ENCODE measurements at regions not wholly inside any gene's neighbourhood (a gene's known extent, or its start where the extent isn't known, plus 50 kb on each side); places are given as distances from the start of the nearest gene placed in this dataset.

GRCh38 chr12:92524489-92524888 lies 178.3 kb upstream of the PLEKHG7 start (continued):
- TF ChIP-seq BMI1 (IDR thresholded peaks at IDR 0.05; ENCODE audit: borderline replicate concordance): no peak

- in situ Hi-C loops (cut with MboI): no loop called here
Measured at GRCh38 chr12:92520511-92520910, 182.3 kb upstream of the PLEKHG7 start.

More at GRCh38 chr12:92520511-92520910, 182.3 kb upstream of the PLEKHG7 start:
- BruUV-seq (replicated peaks): no TSS peak
- no peaks in the 10 kb centered on the region for H3K79me2 ChIP-seq (ENCODE audit: control insufficient read depth, insufficient read depth, low read length)
- ChIA-PET CTCF (no interaction called here), POLR2A (no interaction called here), SMC1A (ENCODE audit: uncharacterized antibody, unreplicated experiment) (no interaction called here), RAD21 (ENCODE audit: unreplicated experiment) (no interaction called here)
- no peaks in the 10 kb centered on the region for H3K36me3 ChIP-seq (ENCODE audit: control insufficient read depth in 2 of 2, insufficient read depth in 2 of 2, low read length in 1 of 2)
- no peaks in the 10 kb centered on the region for H4K20me1 ChIP-seq (ENCODE audit: control insufficient read depth, insufficient read depth)
- no peak overlapping the region for H3K4me3 ChIP-seq
- intact Hi-C loops (cut with micrococcal nuclease; ENCODE audit: unreplicated experiment): no loop called here
- TF ChIP-seq RCOR1 (conservative IDR thresholded peaks at IDR 0.05; ENCODE audit: low read depth, low read length) (no peak), HCFC1 (IDR thresholded peaks at IDR 0.05; ENCODE audit: low read length) (no peak), MAX (IDR thresholded peaks at IDR 0.05; ENCODE audit: low read depth, low read length) (no peak), PRDM15 (CRISPR knock-in tag; IDR thresholded peaks at IDR 0.05) (no peak), ZNF592 (IDR thresholded peaks at IDR 0.05) (no peak), DPF2 (IDR thresholded peaks at IDR 0.05) (no peak), HSF1 (IDR thresholded peaks at IDR 0.05; ENCODE audit: low read depth, low read length) (no peak), ETV6 (conservative IDR thresholded peaks at IDR 0.05 in 1 of 2, IDR thresholded peaks at IDR 0.05 in 1 of 2; ENCODE audit: borderline replicate concordance in 1 of 2, low read depth in 1 of 2) (no peak), RUNX3 (IDR thresholded peaks at IDR 0.05; ENCODE audit: low read length) (no peak), ASH2L (IDR thresholded peaks at IDR 0.05; ENCODE audit: borderline replicate concordance, low read depth) (no peak), STAT3 (IDR thresholded peaks at IDR 0.05; ENCODE audit: low read depth, low read length) (no peak)
- no peak for DNase-seq (ENCODE audit: low read depth, low spot score)
- no peaks in the 10 kb centered on the region for H3K4me1 ChIP-seq (ENCODE audit: control insufficient read depth, insufficient read depth, low read length)
- H2AFZ ChIP-seq (ENCODE audit: control insufficient read depth, low read depth, low read length): no peak overlapping the region
- ATAC-seq: no peak
- no peak for FAIRE-seq
- H3K9ac ChIP-seq (ENCODE audit: control insufficient read depth, insufficient read depth, low read length): no peak overlapping the region
- H3K9me3 ChIP-seq (replicated peaks; ENCODE audit: control insufficient read depth, insufficient read depth, low read length): peaks cover 6% of the 10 kb centered on the region; the same call in 2 of the 3 replicates
- no peak overlapping the region for H3K27ac ChIP-seq (ENCODE audit: control insufficient read depth, insufficient read depth)
- H3K4me2 ChIP-seq (ENCODE audit: control insufficient read depth, insufficient read depth): no peak overlapping the region
- H3K27me3 ChIP-seq (replicated peaks in 1 of 2; ENCODE audit: control insufficient read depth in 2 of 2, insufficient read depth in 2 of 2, low read length in 1 of 2): no peaks in the 10 kb centered on the region

All from GM12878 (cell line).